Aorta (tissue), 5 donors: ENCODE measurements at regions not wholly inside any gene's neighbourhood (a gene's known extent, or its start where the extent isn't known, plus 50 kb on each side); places are given as distances from the start of the nearest gene placed in this dataset.

Experiments used
- ATAC-seq: fragments of 200-7000 bp; cut with Tn5 transposase; one replicate; pipeline ENCODE4 v1.9.1; 2022; ENCODE audit warnings: moderate library complexity; ENCODE audit not compliant: low FRiP score
- DNase-seq, 2 donors: peaks; one replicate each; pipeline ENCODE4 v3.0.0-alpha.2; 2020
- H3K27ac ChIP-seq, 2 donors: one replicate each; pipeline ENCODE4 v1.5.1; 2013; ENCODE audit warnings: low read length in 2 of 2, mild to moderate bottlenecking in 2 of 2, moderate library complexity in 2 of 2, control low read depth in 1 of 2, inconsistent platforms in 1 of 2, low read depth in 1 of 2
- H3K27me3 ChIP-seq, 2 donors: one replicate each; pipeline ENCODE4 v1.6.1; 2013; ENCODE audit warnings: control low read depth in 1 of 2, low read length in 1 of 2, mild to moderate bottlenecking in 1 of 2, moderate library complexity in 1 of 2; ENCODE audit not compliant: insufficient read depth in 2 of 2, control insufficient read depth in 1 of 2
- H3K36me3 ChIP-seq, 2 donors: one replicate each; pipeline ENCODE4 v1.6.1; 2013; ENCODE audit warnings: control low read depth in 1 of 2, low read length in 1 of 2, mild to moderate bottlenecking in 1 of 2; ENCODE audit not compliant: insufficient read depth in 2 of 2, control insufficient read depth in 1 of 2
- H3K4me1 ChIP-seq, 2 donors: one replicate each; pipeline ENCODE4 v1.6.1; 2013; ENCODE audit warnings: low read length in 2 of 2, control low read depth in 1 of 2, mild to moderate bottlenecking in 1 of 2, moderate library complexity in 1 of 2; ENCODE audit not compliant: insufficient read depth in 2 of 2, control insufficient read depth in 1 of 2
- H3K4me3 ChIP-seq, 2 donors: one replicate each; pipeline ENCODE4 v1.5.1; 2013; ENCODE audit warnings: low read length in 2 of 2, control low read depth in 1 of 2, mild to moderate bottlenecking in 1 of 2
- H3K9me3 ChIP-seq: one replicate; pipeline ENCODE4 v1.6.1; 2013; ENCODE audit warnings: mild to moderate bottlenecking, low read length; ENCODE audit not compliant: control insufficient read depth
- WGBS, 2 donors: extraction: QIAGEN DNeasy Blood & Tissue Kit; methylation state at CpG; one replicate each; pipeline ENCODE4 v1.1.7; 2013; 5-methylcytosine and 5-hydroxymethylcytosine counted together
- intact Hi-C, 2 donors: fragments of 100-400 bp; cut with DNase I; formaldehyde crosslinking; loops; one replicate each; pipeline versions ENCODE4 v1.14.2 to v1.15.0; 2022
- donor health status: healthy with polysubstance abuse.
- donor health status: Bipolar disorder and iron deficiency.
- donor health status: DM: no; HTN: no; CAD: no.
- donor health status: DM: no; HTN: no; CAD: no.
- donor health status: DM: yes; HTN: yes; CAD: no.

DNA sequence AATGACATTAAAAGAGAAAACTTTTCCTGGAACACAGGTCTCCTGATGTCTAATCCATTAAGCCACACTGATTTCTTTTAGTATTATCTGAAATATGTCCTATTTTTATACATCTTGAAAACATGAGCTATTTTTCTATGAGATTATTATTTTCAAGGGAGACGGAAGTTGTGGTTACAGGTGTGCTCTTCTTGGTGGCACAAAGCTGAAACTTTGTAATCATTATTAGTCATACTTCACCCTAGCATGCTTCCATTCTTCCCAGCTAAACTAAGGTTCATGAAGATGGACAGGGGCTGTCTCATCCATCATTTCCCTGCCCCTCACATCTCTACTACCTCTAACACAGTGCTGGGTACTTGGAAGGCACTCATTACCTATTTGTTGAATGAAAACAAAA is 85.6 kb upstream of the POU1F1 start:
- Histone ChIP-seq H3K36me3 (no peaks in the 10 kb centered on the region), H3K27ac (no peak overlapping the region), H3K27me3 (no peaks in the 10 kb centered on the region), H3K4me3 (no peak overlapping the region), H3K9me3 (no peaks in the 10 kb centered on the region), H3K4me1 (peaks cover 2 to 4% of the 10 kb centered on the region in 2 donors)
- intact Hi-C loops: no loop called here
- no peak for ATAC-seq
- DNase-seq: no peak
- WGBS, 2 donors: 26 to 47% methylated on average over 1 of the region's 1 CpG

DNA sequence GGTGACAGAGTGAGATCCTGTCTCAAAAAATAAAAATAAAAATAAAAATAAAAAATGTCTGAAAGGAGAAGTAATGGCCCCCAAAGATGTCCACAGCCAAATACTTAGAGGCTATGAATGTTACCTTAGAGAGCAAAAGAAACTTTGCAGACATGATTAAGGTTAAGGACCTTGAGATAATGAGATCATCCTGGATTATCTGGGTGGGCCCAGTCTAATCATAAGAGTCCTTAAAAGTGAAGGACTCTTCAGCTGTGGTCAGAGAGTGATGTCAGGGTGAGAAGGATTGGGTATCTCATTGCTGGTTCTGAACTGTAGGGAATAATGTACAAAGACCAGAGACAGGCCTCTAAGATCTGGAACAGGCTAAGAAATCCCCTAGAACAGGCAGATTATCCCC is 84.9 kb upstream of the POU1F1 start:
- intact Hi-C loops: no loop called here
- H3K27ac ChIP-seq: no peak overlapping the region
- H3K4me3 ChIP-seq: no peak overlapping the region
- ATAC-seq: no peak
- H3K36me3 ChIP-seq: no peaks in the 10 kb centered on the region
- H3K4me1 ChIP-seq: peaks cover 2 to 4% of the 10 kb centered on the region in 2 donors
- no peak for DNase-seq
- H3K27me3 ChIP-seq: no peaks in the 10 kb centered on the region
- no peaks in the 10 kb centered on the region for H3K9me3 ChIP-seq

DNA sequence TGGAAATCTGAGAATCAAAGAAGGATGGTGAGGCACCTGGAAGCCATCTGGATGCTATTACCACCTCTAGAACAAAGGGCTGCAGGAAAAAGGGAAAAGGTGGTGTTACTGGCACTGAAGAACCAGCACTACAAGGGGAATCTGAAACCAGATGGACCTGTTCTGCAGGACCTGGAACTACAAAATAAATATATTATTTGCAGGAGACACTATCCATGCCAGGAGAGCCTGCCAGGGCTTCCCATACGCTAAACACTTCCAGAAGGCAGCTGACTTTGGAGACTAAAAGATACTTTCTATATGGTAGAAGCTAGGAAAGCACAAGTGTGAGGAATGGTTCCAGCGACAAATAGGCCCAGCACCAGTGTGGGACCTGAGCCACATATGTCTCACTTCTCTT is 83.4 kb upstream of the POU1F1 start:
- DNase-seq (no peak), ATAC-seq (no peak)
- Histone ChIP-seq H3K36me3 (no peaks in the 10 kb centered on the region), H3K27ac (no peak overlapping the region), H3K4me1 (peaks cover 2 to 4% of the 10 kb centered on the region in 2 donors), H3K9me3 (no peaks in the 10 kb centered on the region), H3K4me3 (no peak overlapping the region), H3K27me3 (no peaks in the 10 kb centered on the region)
- WGBS, 2 donors: 92 to 94% methylated on average over 2 of the region's 2 CpGs
- intact Hi-C loops: no loop called here

GRCh38 chr3:87359025-87359424 is 82.6 kb upstream of the POU1F1 start:
- intact Hi-C loops: no loop called here

DNA sequence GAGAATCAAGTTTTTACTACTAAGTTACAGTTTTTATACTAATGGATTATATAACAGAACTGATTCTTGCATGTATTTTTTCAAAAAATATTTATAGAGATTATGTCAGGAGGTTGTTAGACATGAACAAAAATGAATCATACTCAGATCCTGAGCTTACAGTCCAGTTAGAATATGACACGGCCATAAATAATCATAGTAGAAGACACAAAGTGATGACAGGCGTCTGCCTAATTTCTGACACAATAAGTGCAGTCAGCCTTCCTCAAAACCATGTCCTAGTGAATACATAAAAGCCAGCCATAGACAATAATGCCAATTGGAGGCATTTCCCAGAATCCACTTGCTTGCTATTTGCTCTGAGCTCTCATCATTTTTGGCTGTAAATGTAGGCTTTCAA is 81.7 kb upstream of the POU1F1 start:
- no peak for ATAC-seq
- WGBS, 2 donors: 32 to 38% methylated on average over 2 of the region's 2 CpGs

More at GRCh38 chr3:87359025-87359424, 82.6 kb upstream of the POU1F1 start:
- Histone ChIP-seq H3K27me3 (no peaks in the 10 kb centered on the region), H3K36me3 (no peaks in the 10 kb centered on the region), H3K4me1 (peaks cover 2 to 4% of the 10 kb centered on the region in 2 donors), H3K9me3 (no peaks in the 10 kb centered on the region), H3K27ac (no peak overlapping the region), H3K4me3 (no peak overlapping the region)
- DNase-seq (no peak), ATAC-seq (no peak)
- 69 to 70% methylated on average over 4 of the region's 4 CpGs for WGBS, 2 donors

GRCh38 chr3:87354398-87354797 is 78.0 kb upstream of the POU1F1 start:
- Histone ChIP-seq H3K27ac (no peak overlapping the region), H3K4me3 (no peak overlapping the region), H3K27me3 (no peaks in the 10 kb centered on the region), H3K4me1 (peaks cover 0 to 2% of the 10 kb centered on the region in 2 donors), H3K36me3 (no peaks in the 10 kb centered on the region), H3K9me3 (no peaks in the 10 kb centered on the region)
- no peak for ATAC-seq
- no peak for DNase-seq
- intact Hi-C loops: no loop called here

More for the DNA sequence above, 81.7 kb upstream of the POU1F1 start:
- Histone ChIP-seq H3K27ac (no peak overlapping the region), H3K4me1 (peaks cover 2 to 4% of the 10 kb centered on the region in 2 donors), H3K9me3 (no peaks in the 10 kb centered on the region), H3K4me3 (no peak overlapping the region), H3K27me3 (no peaks in the 10 kb centered on the region), H3K36me3 (no peaks in the 10 kb centered on the region)
- intact Hi-C loops: no loop called here
- DNase-seq: no peak

DNA sequence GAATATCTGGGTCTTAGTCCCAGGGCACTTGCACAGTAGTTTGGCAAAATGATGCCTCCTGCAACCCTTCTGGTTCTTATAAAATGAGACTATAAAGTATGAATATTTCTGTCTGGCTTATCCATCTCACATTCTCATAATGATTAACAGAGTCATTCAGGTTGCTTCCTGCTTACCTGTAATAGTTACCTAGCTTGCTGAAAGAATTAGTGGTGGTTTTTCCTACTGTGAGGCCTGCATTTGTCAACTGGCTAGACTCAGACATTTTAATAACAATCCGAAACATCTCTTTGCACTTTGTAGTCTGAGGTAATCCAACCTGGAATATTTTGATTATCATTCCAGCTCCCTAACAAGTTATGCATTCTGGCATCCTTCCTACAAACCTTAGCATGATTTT is 75.6 kb upstream of the POU1F1 start:
- WGBS, 2 donors: 92 to 94% methylated on average over 1 of the region's 1 CpG

GRCh38 chr3:87350367-87351199 is 74.2 kb upstream of the POU1F1 start:
- no peak overlapping the region for H3K27ac ChIP-seq
- intact Hi-C loops: no loop called here
- no peaks in the 10 kb centered on the region for H3K27me3 ChIP-seq
- H3K36me3 ChIP-seq: no peaks in the 10 kb centered on the region
- H3K4me3 ChIP-seq: no peak overlapping the region
- DNase-seq (no peak), ATAC-seq (no peak)
- H3K4me1 ChIP-seq: no peaks in the 10 kb centered on the region
- H3K9me3 ChIP-seq: no peaks in the 10 kb centered on the region
- 19 to 21% methylated on average over 9 of the region's 9 CpGs for WGBS, 2 donors

More for the DNA sequence above, 75.6 kb upstream of the POU1F1 start:
- H3K4me1 ChIP-seq: no peaks in the 10 kb centered on the region
- no peaks in the 10 kb centered on the region for H3K9me3 ChIP-seq
- DNase-seq: no peak
- ATAC-seq: no peak
- H3K36me3 ChIP-seq: no peaks in the 10 kb centered on the region
- H3K27me3 ChIP-seq: no peaks in the 10 kb centered on the region
- intact Hi-C loops: no loop called here
- H3K4me3 ChIP-seq: no peak overlapping the region
- no peak overlapping the region for H3K27ac ChIP-seq

GRCh38 chr3:87349833-87350232 is 73.4 kb upstream of the POU1F1 start:
- WGBS, 2 donors: 94 to 96% methylated on average over 2 of the region's 2 CpGs

More at GRCh38 chr3:87349833-87350232, 73.4 kb upstream of the POU1F1 start:
- no peaks in the 10 kb centered on the region for H3K36me3 ChIP-seq
- no peak for ATAC-seq
- H3K27ac ChIP-seq: no peak overlapping the region
- no peaks in the 10 kb centered on the region for H3K27me3 ChIP-seq
- H3K4me1 ChIP-seq: no peaks in the 10 kb centered on the region
- no peaks in the 10 kb centered on the region for H3K9me3 ChIP-seq
- no peak for DNase-seq
- H3K4me3 ChIP-seq: no peak overlapping the region
- intact Hi-C loops: no loop called here
